ENCODE measurements at regions not wholly inside any gene's neighbourhood (a gene's known extent, or its start where the extent isn't known, plus 50 kb on each side); places are given as distances from the start of the nearest gene placed in this dataset.

GRCh38 chr20:12723811-12724210 lies 285.0 kb upstream of the SPTLC3 start:
- TF ChIP-seq GATA3 (IDR thresholded peaks at IDR 0.05; ENCODE audit: low read depth, low read length), result no peak
- TF ChIP-seq GATA2 (IDR thresholded peaks at IDR 0.05; ENCODE audit: low read depth, low read length), result no peak

Measured in SH-SY5Y (cell line).